AG04449 (cell line): ENCODE measurements at regions not wholly inside any gene's neighbourhood (a gene's known extent, or its start where the extent isn't known, plus 50 kb on each side); places are given as distances from the start of the nearest gene placed in this dataset.

Experiments
- CTCF ChIA-PET: fragments of 350-600 bp; formaldehyde crosslinking; extraction: SDS; loops from one replicate; lab custom pipeline; 2021; ENCODE audit warnings: antibody characterized with exemption; lab: Yijun Ruan, JAX
- POLR2A ChIA-PET: fragments of 400-600, 350-600 bp; formaldehyde crosslinking; extraction: SDS; loops from one replicate; lab custom pipeline; 2020; ENCODE audit warnings: antibody characterized with exemption, inconsistent platforms; lab: Yijun Ruan, JAX
- DNase-seq: peaks from one replicate; pipeline ENCODE4 v3.0.0-alpha.2; 2010; ENCODE audit warnings: low read depth, low spot score
- H3K4me3 ChIP-seq: 2 replicates; pipeline ENCODE4 v1.5.1; 2011; ENCODE audit warnings: low read depth, mild to moderate bottlenecking, control low read depth, low read length
- CTCF ChIP-seq: IDR thresholded peaks from one replicate; pipeline ENCODE4 v1.5.1; 2011; ENCODE audit warnings: mild to moderate bottlenecking, moderate library complexity, low read length, control low read depth, inconsistent platforms; ENCODE audit not compliant: insufficient read depth; ENCODE audit errors: missing control alignments

GRCh38 chr3:59684766-59685165 is 634.9 kb upstream of the CFAP20DC start:
- no peak for TF ChIP-seq CTCF
- POLR2A ChIA-PET, result no interaction called here
- CTCF ChIA-PET, result no interaction called here
- no peak for DNase-seq
- H3K4me3 ChIP-seq, result no peak overlapping the region

GRCh38 chr3:59680919-59681318 is 631.1 kb upstream of the CFAP20DC start:
- DNase-seq, result no peak
- ChIA-PET POLR2A (no interaction called here), CTCF (no interaction called here)
- H3K4me3 ChIP-seq, result no peak overlapping the region
- no peak for TF ChIP-seq CTCF

GRCh38 chr3:59677747-59678702 is 628.2 kb upstream of the CFAP20DC start:
- no peak overlapping the region for H3K4me3 ChIP-seq
- ChIA-PET POLR2A (interaction anchor here (0.6 kb wide), 1 partner anchor 1049 kb away, joined by 4 read pairs; no protein-coding TSS in a partner anchor), CTCF (no interaction called here)
- TF ChIP-seq CTCF, result no peak
- no peak for DNase-seq

GRCh38 chr3:59675495-59675894 is 625.7 kb upstream of the CFAP20DC start:
- no peak overlapping the region for H3K4me3 ChIP-seq
- ChIA-PET POLR2A (no interaction called here), CTCF (no interaction called here)
- TF ChIP-seq CTCF, result no peak
- DNase-seq, result no peak

- no peak for DNase-seq
- POLR2A ChIA-PET, result no interaction called here
- TF ChIP-seq CTCF, result no peak
- no peak overlapping the region for H3K4me3 ChIP-seq
- CTCF ChIA-PET, result no interaction called here
Measured at GRCh38 chr3:59663076-59663850, 613.4 kb upstream of the CFAP20DC start.
